D341Med (cell line): ENCODE measurements at regions not wholly inside any gene's neighbourhood (a gene's known extent, or its start where the extent isn't known, plus 50 kb on each side); places are given as distances from the start of the nearest gene placed in this dataset.
"Not testable (repeated sequence)": the region's sequence is repeated elsewhere in the genome, so short reads cannot be mapped to it uniquely, and the experiment has no call there.

Experiments
- DNase-seq: peaks from one replicate; pipeline ENCODE4 v3.0.0; 2012; ENCODE audit warnings: low spot score

DNA sequence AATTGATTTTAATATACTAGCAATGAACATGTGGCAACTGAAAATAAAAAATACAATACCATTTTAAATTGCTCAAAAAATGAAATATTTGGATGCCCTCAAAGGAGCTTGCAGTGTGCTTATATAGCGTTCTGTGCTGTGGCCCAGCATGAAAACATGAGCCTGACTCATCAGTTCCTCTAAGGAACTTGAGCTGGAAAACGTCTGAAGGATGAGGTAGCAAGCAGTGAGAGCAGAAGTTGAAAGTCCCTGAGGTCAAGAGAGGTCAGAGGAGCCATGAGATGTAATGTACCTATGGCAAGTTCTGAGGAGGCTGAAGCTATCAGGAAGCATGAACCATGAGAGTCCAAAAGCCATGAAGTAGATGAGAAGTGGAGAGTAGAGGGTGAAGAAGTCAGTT is 59.7 kb downstream of the HMGB3 start:
- no peak for DNase-seq

DNA sequence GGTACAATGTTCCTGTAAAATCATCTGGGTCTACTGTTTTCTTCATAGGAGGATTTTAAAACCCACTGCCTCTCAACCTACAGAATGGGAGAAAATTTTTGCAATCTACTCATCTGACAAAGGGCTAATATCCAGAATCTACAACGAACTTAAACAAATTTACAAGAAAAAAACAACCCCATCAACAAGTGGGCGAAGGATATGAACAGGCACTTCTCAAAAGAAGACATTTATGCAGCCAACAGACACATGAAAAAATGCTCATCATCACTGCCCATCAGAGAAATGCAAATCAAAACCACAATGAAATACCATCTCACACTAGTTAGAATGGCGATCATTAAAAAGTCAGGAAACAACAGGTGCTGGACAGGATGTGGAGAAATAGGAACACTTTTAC is 83.2 kb downstream of the HMGB3 start:
- DNase-seq: not testable (repeated sequence)

DNA sequence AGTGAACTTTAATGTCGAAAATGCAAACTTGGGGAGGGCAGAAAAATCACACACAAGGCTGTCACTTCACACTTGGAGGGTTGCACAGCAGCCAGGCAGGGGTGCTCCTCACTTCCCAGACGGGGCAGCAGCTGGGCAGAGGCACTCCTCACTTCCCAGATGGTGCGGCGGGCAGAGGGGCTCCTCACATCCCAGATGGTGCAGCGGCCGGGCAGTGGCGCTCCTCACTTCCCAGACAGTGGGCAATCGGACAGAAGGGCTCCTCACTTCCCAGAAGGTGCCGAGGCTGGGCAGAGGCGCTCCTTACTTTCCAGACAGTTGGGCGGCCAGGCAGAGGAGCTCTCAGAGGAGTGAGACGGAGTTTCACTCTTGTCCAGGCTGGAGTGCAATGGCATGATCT is 90.6 kb downstream of the HMGB3 start:
- DNase-seq: no peak

DNA sequence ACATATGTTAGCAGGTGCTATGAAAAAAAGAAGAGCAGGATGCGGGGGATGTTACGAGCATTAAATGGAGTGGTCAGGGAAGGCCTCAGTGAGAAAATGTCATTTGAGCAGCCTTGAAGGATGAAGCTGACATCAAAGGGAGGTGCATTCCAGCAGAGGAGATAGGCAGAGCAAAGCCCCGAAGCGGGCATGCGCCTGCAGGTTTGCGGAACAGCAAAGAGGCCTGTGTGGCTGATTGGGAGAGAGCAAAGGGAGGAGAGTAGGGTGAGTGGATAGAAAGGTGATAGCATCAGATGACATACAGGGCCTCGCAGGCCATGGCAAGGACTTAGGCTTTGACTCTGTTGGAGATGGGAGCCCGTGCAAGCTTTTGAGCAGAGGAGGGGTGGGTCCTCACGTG is 95.4 kb upstream of the GPR50 start:
- DNase-seq: no peak

DNA sequence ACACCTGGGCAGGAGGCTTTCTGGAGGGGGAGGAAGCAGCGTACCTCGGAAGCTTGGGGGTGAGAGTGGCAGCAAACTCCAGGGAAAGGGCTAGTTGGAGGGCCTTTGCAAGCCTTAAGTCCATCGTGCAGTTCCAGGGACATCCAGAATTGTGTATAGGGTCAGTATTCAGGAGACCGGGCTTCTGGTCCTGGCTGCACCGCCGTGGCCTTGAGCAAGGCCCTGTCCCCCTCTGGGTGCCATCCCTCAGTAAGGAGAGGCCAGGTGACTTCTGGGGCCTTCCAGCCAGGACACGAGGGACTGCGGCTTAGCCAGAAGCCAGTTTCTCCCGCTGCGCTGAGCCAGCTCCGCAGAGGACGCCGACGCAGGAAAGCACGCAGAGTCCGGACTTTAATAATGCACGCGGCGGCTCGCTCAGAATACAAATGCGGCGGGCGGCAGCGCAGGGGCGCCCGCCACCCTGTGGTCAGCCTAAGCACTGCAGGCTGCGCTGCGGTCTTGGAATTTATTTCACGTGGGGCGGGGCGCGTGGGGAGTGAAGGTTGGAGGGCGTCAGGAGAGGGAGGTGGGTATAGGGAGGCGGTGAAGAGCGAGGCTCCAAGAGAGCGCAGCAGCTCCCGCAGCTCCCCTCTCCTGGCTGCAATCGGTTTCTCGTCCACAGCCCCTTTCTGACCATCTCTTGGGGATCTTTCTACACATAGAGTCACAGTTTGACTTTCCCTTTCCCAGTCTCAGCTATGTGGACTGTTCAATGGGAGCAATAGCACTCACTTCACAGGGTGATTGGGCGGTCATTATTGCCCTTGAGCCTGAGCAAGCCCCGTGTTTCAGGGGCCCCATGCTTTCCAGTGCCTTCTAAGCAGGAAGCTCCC is 94.1 kb upstream of the GPR50 start:
- peak; percentile 85 for DNase-seq

DNA sequence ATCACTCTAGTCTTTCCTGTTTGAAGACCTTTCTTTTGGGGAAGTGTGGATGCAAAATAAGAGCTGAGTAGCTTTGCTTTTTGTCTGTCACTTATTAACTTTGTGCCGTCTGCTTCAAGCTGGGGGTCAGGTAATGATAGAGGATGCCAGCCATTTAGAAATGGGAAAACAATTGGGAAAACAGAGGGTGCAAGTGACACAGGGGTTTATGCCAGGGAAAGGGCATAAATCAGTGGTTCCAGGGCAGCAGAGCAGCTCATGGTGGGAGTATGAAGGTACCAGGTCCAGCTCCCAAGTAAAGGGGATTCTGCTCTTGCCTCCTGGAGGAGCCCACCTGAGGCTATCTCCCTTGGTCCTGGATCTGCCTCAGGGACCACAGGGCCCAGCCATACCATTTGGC is 91.9 kb upstream of the GPR50 start:
- DNase-seq: no peak

DNA sequence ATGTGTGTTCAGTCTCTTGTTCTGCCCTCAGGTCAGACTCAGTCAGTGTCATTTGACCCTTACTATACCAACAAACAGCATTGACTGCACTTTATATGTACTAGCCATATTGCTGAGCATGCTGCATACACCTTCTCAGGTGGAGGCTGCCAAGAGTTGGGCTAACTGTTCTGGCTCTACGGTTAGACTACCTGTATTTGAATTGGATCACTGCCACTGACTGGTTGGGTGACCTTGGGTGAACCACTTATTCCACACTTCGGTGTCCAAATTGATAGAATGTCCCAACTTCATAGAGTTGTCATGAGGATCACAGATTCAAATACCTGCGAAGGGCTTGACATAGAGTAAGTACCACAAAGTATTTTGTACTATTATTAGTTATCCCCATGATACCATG is 91.2 kb upstream of the GPR50 start:
- no peak for DNase-seq

DNA sequence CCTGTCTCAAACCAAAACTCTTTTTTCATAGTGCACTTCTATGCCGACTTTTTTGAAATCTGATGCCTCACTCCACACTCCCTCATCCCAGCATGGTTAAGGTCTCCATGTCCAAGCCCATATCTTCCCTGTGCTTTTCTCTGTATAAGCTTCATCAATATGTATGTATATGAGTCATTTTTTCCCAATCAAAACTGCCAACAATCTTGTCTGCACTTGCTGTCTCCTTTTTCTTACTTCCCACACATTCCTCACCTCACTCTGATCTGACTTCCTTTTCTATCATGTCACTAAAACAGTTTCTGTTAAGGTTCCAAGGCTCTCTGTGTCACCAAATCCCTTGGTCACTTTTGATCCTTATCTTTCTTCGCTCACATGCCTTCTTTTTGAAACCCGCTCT is 88.2 kb upstream of the GPR50 start:
- DNase-seq: no peak

DNA sequence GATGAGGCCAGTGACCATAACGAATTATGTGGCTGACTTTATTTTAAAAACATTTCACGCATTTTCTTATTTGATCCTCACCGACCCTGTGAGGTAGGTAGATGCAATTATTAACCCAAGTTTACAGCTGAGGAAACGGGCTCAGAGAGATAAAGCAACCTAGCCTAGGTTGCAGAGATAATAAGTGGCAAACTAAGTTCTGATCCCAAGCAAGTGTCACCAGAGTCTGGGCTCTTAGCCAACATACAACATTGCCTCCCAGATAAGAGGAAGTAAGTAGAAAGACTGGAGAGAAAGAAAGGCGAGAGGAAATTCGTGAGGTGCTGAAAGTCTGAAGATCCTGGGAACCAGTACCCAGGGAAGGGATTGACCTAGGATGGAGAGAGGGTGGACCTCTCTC is 77.4 kb upstream of the GPR50 start:
- DNase-seq: no peak

DNA sequence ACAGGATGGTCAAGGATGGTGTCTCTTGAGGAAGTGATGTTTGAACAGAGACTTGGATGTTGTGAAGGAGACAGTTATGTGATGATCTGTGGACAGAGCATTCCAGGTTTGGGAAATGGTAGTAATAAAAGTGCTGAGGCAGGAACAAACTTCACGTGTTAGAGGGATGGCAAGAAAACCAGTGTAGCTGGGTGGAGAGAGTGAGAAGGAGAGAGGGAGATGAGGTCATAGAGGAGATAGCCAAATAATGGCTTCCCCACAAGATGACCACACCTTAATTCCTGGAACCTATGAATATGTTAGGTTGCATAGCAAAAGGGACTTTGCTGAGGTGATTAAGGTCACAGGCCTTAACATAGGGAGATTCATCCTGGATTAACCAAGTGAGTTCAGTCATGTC is 75.6 kb upstream of the GPR50 start:
- DNase-seq: no peak

DNA sequence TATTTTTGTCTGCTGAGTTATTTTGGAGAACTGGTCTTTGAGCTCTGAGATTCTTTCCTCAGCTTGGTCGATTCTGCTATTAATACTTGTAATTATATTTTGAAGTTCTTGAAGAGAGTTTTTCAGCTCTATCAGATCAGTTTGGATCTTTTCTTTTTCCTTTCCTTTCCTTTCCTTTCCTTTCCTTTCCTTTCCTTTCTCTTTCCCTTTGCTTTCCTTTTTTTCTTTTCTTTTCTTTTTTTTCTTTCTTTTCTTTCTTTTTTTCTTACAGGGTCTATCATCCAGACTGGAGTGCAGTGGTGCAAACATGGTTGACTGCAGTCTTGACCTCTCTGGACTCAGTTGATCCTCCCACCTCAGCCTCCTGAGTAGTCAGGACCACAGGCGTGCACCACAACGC is 63.2 kb upstream of the GPR50 start:
- not testable (repeated sequence) for DNase-seq
